ENCODE measurements at regions not wholly inside any gene's neighbourhood (a gene's known extent, or its start where the extent isn't known, plus 50 kb on each side); places are given as distances from the start of the nearest gene placed in this dataset.

- Histone ChIP-seq H3K9me2 (ENCODE audit: insufficient read depth) (no peaks in the 10 kb centered on the region), H3K36me3 (ENCODE audit: low read depth) (no peaks in the 10 kb centered on the region), H3K9me3 (ENCODE audit: insufficient read depth, low read depth) (no peaks in the 10 kb centered on the region), H3K27me3 (ENCODE audit: insufficient read depth, low read depth) (no peaks in the 10 kb centered on the region), H2AFZ (no peak overlapping the region), H3K4me2 (no peak overlapping the region), H3K27ac (no peak overlapping the region), H3F3A (ENCODE audit: insufficient read depth, low read depth) (no peaks in the 10 kb centered on the region), H4K20me1 (ENCODE audit: insufficient read depth) (no peaks in the 10 kb centered on the region), H3K4me1 (replicated peaks; ENCODE audit: insufficient read depth) (peaks cover 7% of the 10 kb centered on the region; the same call in 1 of the 2 replicates), H3K4me3 (no peak overlapping the region), H3K79me2 (ENCODE audit: low read depth) (no peaks in the 10 kb centered on the region)
- no peak for DNase-seq
- TF ChIP-seq CTCF (conservative IDR thresholded peaks at IDR 0.05) = no peak
- TF ChIP-seq EZH2 (IDR thresholded peaks at IDR 0.05; ENCODE audit: low read depth) = no peak
- ChIA-PET CTCF (no interaction called here), POLR2A (ENCODE audit: unreplicated experiment) (interaction anchor here (0.6 kb wide), 1 partner anchor 891 kb away, joined by 3 read pairs; the partner anchor contains the start of gene LPIN1)
- intact Hi-C loops (cut with micrococcal nuclease; ENCODE audit: unreplicated experiment) = no loop called here
- BruUV-seq (replicated peaks) = no TSS peak
Observed at GRCh38 chr2:12637754-12638153, 79.0 kb upstream of the TRIB2 start.

- no peak overlapping the region for H3K4me3 ChIP-seq
- no peaks in the 10 kb centered on the region for H3K36me3 ChIP-seq (ENCODE audit: low read depth)
- TF ChIP-seq CTCF (conservative IDR thresholded peaks at IDR 0.05) (no peak), EZH2 (IDR thresholded peaks at IDR 0.05; ENCODE audit: low read depth) (no peak)
- no peak overlapping the region for H2AFZ ChIP-seq
- H3K4me1 ChIP-seq (replicated peaks; ENCODE audit: insufficient read depth) = peaks cover 7% of the 10 kb centered on the region; the same call in 1 of the 2 replicates
- no peaks in the 10 kb centered on the region for H3K79me2 ChIP-seq (ENCODE audit: low read depth)
- intact Hi-C loops (cut with micrococcal nuclease; ENCODE audit: unreplicated experiment) = no loop called here
- H3K27ac ChIP-seq = no peak overlapping the region
- DNase-seq = no peak
- no TSS peak for BruUV-seq (replicated peaks)
- ChIA-PET CTCF (no interaction called here), POLR2A (ENCODE audit: unreplicated experiment) (no interaction called here)
- no peaks in the 10 kb centered on the region for H3K27me3 ChIP-seq (ENCODE audit: insufficient read depth, low read depth)
- H3K9me3 ChIP-seq (ENCODE audit: insufficient read depth, low read depth) = peaks cover 4% of the 10 kb centered on the region; the same call in 1 of the 2 replicates
- H4K20me1 ChIP-seq (ENCODE audit: insufficient read depth) = no peaks in the 10 kb centered on the region
- no peaks in the 10 kb centered on the region for H3K9me2 ChIP-seq (ENCODE audit: insufficient read depth)
- no peak overlapping the region for H3K4me2 ChIP-seq
- H3F3A ChIP-seq (ENCODE audit: insufficient read depth, low read depth) = no peaks in the 10 kb centered on the region
Observed at GRCh38 chr2:12641441-12641840, 75.3 kb upstream of the TRIB2 start.

GRCh38 chr2:12642332-12642731 lies 74.4 kb upstream of the TRIB2 start:
- no peak overlapping the region for H3K27ac ChIP-seq

More at GRCh38 chr2:12642332-12642731, 74.4 kb upstream of the TRIB2 start:
- CTCF ChIA-PET = no interaction called here
- Histone ChIP-seq H2AFZ (no peak overlapping the region), H3K36me3 (ENCODE audit: low read depth) (no peaks in the 10 kb centered on the region), H3K9me3 (ENCODE audit: insufficient read depth, low read depth) (peaks cover 5% of the 10 kb centered on the region; the same call in 1 of the 2 replicates), H3K9me2 (ENCODE audit: insufficient read depth) (no peaks in the 10 kb centered on the region), H3K4me1 (replicated peaks; ENCODE audit: insufficient read depth) (peaks cover 7% of the 10 kb centered on the region; the same call in 1 of the 2 replicates), H3K4me3 (no peak overlapping the region), H3K4me2 (peak overlapping the region; percentile 17; the same call in 1 of the 2 replicates), H3F3A (ENCODE audit: insufficient read depth, low read depth) (no peaks in the 10 kb centered on the region), H4K20me1 (ENCODE audit: insufficient read depth) (no peaks in the 10 kb centered on the region), H3K79me2 (ENCODE audit: low read depth) (no peaks in the 10 kb centered on the region), H3K27me3 (ENCODE audit: insufficient read depth, low read depth) (no peaks in the 10 kb centered on the region)
- DNase-seq = peak in 1 of 2 experiments; percentile 42
- TF ChIP-seq CTCF (conservative IDR thresholded peaks at IDR 0.05) = no peak
- intact Hi-C loops (cut with micrococcal nuclease; ENCODE audit: unreplicated experiment) = no loop called here
- BruUV-seq (replicated peaks) = no TSS peak
- POLR2A ChIA-PET (ENCODE audit: unreplicated experiment) = interaction anchor here (0.7 kb wide), 1 partner anchor 659 kb away, joined by 13 read pairs; no protein-coding TSS in a partner anchor
